ENCODE measurements at regions not wholly inside any gene's neighbourhood (a gene's known extent, or its start where the extent isn't known, plus 50 kb on each side); places are given as distances from the start of the nearest gene placed in this dataset.

DNA sequence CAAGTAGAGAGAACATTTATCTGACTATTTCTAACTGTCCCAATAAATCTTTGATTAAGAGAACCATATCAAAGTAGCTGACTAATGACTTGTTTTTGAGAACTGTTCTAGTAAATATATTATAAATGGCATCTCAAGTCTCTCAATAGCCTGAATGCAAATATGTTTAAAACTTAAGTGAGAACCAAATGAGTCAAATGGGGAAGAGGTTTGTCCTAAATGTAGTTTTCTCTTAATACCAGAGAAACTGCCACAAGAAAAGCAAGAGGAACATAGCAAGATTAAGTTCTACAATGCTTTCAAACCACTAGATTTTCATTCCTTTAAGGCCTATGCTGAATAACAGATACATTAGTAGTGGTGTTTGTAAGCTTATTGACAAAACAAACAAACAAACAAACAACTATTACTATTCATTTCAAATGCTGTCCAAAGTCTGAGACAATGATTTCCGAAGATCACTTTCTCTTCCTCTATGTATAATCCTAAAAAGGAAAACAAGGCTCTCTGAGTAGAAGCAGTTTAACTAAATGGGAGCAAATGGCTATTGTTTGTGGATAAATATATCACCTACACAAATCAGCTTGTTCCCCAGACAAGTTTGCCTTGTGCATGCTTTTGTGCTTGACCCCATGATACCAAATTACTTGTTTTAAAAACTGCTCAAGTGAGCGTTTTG lies 408.4 kb upstream of the EMCN start:
- TF ChIP-seq EZH2 (IDR thresholded peaks at IDR 0.05; ENCODE audit: borderline replicate concordance): no peak
- no peak for TF ChIP-seq EZH2phosphoT487 (IDR thresholded peaks at IDR 0.05; ENCODE audit: low read depth, severe bottlenecking, unreplicated experiment)
- TF ChIP-seq, protein P1, sequence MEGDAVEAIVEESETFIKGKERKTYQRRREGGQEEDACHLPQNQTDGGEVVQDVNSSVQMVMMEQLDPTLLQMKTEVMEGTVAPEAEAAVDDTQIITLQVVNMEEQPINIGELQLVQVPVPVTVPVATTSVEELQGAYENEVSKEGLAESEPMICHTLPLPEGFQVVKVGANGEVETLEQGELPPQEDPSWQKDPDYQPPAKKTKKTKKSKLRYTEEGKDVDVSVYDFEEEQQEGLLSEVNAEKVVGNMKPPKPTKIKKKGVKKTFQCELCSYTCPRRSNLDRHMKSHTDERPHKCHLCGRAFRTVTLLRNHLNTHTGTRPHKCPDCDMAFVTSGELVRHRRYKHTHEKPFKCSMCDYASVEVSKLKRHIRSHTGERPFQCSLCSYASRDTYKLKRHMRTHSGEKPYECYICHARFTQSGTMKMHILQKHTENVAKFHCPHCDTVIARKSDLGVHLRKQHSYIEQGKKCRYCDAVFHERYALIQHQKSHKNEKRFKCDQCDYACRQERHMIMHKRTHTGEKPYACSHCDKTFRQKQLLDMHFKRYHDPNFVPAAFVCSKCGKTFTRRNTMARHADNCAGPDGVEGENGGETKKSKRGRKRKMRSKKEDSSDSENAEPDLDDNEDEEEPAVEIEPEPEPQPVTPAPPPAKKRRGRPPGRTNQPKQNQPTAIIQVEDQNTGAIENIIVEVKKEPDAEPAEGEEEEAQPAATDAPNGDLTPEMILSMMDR (IDR thresholded peaks at IDR 0.05; ENCODE audit: poor library complexity): no peak
- Histone ChIP-seq H4K20me1 (ENCODE audit: insufficient read depth, poor library complexity, severe bottlenecking) (no peaks in the 10 kb centered on the region), H3K27me3 (no peaks in the 10 kb centered on the region), H3K9me2 (replicated peaks; ENCODE audit: insufficient read depth) (no peaks in the 10 kb centered on the region), H3K9me3 (ENCODE audit: low read depth) (no peaks in the 10 kb centered on the region), H3K27ac (no peak overlapping the region), H3K4me2 (no peak overlapping the region), H3K4me1 (ENCODE audit: insufficient read depth) (no peaks in the 10 kb centered on the region), H2AFZ (no peak overlapping the region), H3K79me2 (no peaks in the 10 kb centered on the region), H3K4me3 (no peak overlapping the region), H3K36me3 (replicated peaks; ENCODE audit: insufficient read depth, low read depth) (no peaks in the 10 kb centered on the region)
- 82% methylated on average over 2 of the region's 2 CpGs for WGBS (ENCODE audit: low lambda C conversion rate, missing lambda C conversion rate)
- no peak for DNase-seq (ENCODE audit: low spot score)

DNA sequence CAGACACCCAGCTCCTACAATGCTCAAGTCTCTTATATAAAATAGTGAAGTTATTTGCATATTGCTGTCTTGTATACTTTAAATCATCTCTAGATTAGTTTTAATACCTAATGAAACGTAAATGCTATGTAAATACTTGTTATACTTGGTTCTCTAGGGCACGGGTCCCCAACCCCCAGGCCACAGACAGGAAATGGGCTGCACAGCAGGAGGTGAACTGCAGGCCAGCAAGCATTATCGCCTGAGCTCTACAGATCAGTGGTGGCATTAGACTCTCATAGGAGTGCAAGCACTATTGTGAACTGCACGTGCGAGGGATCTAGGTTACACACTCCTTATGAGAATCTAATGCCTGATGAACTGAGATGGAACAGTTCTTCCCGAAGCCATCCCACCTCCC lies 395.9 kb upstream of the EMCN start:
- WGBS (ENCODE audit: low lambda C conversion rate, missing lambda C conversion rate): 77% methylated on average over 6 of the region's 6 CpGs
- no peaks in the 10 kb centered on the region for H3K9me2 ChIP-seq (replicated peaks; ENCODE audit: insufficient read depth)
- no peaks in the 10 kb centered on the region for H4K20me1 ChIP-seq (ENCODE audit: insufficient read depth, poor library complexity, severe bottlenecking)
- H3K4me3 ChIP-seq: no peak overlapping the region
- no peak for DNase-seq (ENCODE audit: low spot score)
- no peaks in the 10 kb centered on the region for H3K4me1 ChIP-seq (ENCODE audit: insufficient read depth)
- no peak overlapping the region for H2AFZ ChIP-seq
- H3K36me3 ChIP-seq (replicated peaks; ENCODE audit: insufficient read depth, low read depth): no peaks in the 10 kb centered on the region
- H3K27ac ChIP-seq: no peak overlapping the region
- H3K9me3 ChIP-seq (ENCODE audit: low read depth): no peaks in the 10 kb centered on the region
- no peak overlapping the region for H3K4me2 ChIP-seq
- H3K27me3 ChIP-seq: no peaks in the 10 kb centered on the region
- H3K79me2 ChIP-seq: no peaks in the 10 kb centered on the region
- TF ChIP-seq, protein P1 (IDR thresholded peaks at IDR 0.05; ENCODE audit: poor library complexity): no peak
- TF ChIP-seq EZH2 (IDR thresholded peaks at IDR 0.05; ENCODE audit: borderline replicate concordance) (no peak), EZH2phosphoT487 (IDR thresholded peaks at IDR 0.05; ENCODE audit: low read depth, severe bottlenecking, unreplicated experiment) (no peak)

DNA sequence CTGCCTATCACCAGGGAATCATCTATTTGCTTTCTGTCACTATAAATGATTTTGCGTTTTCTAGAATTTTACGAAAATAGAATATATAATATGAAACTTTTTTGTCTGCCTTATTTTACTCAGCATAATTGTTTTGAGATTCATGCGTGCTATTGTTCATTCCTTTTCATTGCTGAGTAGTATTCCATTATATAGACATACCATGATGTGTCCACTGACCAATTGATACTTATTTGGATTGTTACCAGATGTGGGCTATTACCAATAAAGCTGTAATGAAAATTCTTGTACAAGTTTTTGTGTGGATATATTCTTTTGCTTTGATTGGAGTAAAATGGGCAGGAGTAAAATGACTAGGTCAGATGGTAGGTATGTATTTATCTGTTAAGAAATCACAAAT lies 390.7 kb upstream of the EMCN start:
- Histone ChIP-seq H3K9me2 (replicated peaks; ENCODE audit: insufficient read depth) (no peaks in the 10 kb centered on the region), H3K4me3 (no peak overlapping the region), H3K79me2 (no peaks in the 10 kb centered on the region), H2AFZ (no peak overlapping the region), H3K36me3 (replicated peaks; ENCODE audit: insufficient read depth, low read depth) (no peaks in the 10 kb centered on the region), H3K27me3 (no peaks in the 10 kb centered on the region), H3K4me2 (no peak overlapping the region), H3K27ac (no peak overlapping the region), H3K9me3 (ENCODE audit: low read depth) (no peaks in the 10 kb centered on the region), H4K20me1 (ENCODE audit: insufficient read depth, poor library complexity, severe bottlenecking) (no peaks in the 10 kb centered on the region), H3K4me1 (ENCODE audit: insufficient read depth) (no peaks in the 10 kb centered on the region)
- TF ChIP-seq, protein P1 (IDR thresholded peaks at IDR 0.05; ENCODE audit: poor library complexity): no peak
- no peak for DNase-seq (ENCODE audit: low spot score)
- WGBS (ENCODE audit: low lambda C conversion rate, missing lambda C conversion rate): 95% methylated on average over 3 of the region's 3 CpGs
